K562 (cell line): ENCODE measurements at regions not wholly inside any gene's neighbourhood (a gene's known extent, or its start where the extent isn't known, plus 50 kb on each side); places are given as distances from the start of the nearest gene placed in this dataset.

ENCODE experiments used
- ATAC-seq: fragments of 200-7000 bp; cut with Tn5 transposase; 3 replicates; pipeline ENCODE4 v1.9.1; 2020; ENCODE audit warnings: moderate library complexity
- BruUV-seq: library from RNA; stranded (reverse); fragments of 400-500 nt; replicated peaks from 2 replicates; lab custom pipeline; 2021; lab: Mats Ljungman, UMichigan
- CTCF ChIA-PET: fragments of 300-600 bp; formaldehyde crosslinking; extraction: SDS; loops from one replicate; lab custom pipeline; 2021; ENCODE audit warnings: low intra/inter-chr PET ratio; lab: Yijun Ruan, JAX
- POLR2A ChIA-PET: fragments of 300-600, 350-650 bp; sonication (Branson Sonifier 250); formaldehyde crosslinking; extraction: SDS; loops from one replicate; lab custom pipeline; 2021; ENCODE audit warnings: antibody characterized with exemption, inconsistent platforms; lab: Yijun Ruan, JAX
- DNase-seq, 4 experiments: peaks; one replicate each; pipeline versions ENCODE4 v3.0.0 to v3.0.0-alpha.2; 2011 to 2018; ENCODE audit warnings: low spot score in 3 of 4, mixed read lengths in 3 of 4; ENCODE audit errors: extremely low read depth in 1 of 4
- FAIRE-seq: peaks from 2 replicates; lab custom pipeline; 2011; peaks lifted over from hg19 to GRCh38; lab: Jason Lieb, UNC
- H2AFZ ChIP-seq: 2 replicates; pipeline ENCODE4 v1.6.0; 2011; ENCODE audit warnings: low read depth, low read length, control low read depth, inconsistent platforms
- H3K27ac ChIP-seq: fragments of 200-600 bp; 3 replicates; pipeline ENCODE4 v1.8.0; 2011; ENCODE audit warnings: low read depth, mild to moderate bottlenecking, control low read depth, inconsistent platforms, low read length, moderate library complexity, mixed read lengths; ENCODE audit errors: extremely low read depth
- H3K27me3 ChIP-seq, 2 experiments: fragments of 300-600 bp in 1 of 2; 2 replicates in 1 of 2; 3 replicates in 1 of 2; pipeline versions ENCODE4 v1.6.0 to v1.8.0; 2011; ENCODE audit warnings: inconsistent platforms in 2 of 2, low read length in 2 of 2, mild to moderate bottlenecking in 1 of 2, mixed read lengths in 1 of 2, moderate library complexity in 1 of 2; ENCODE audit not compliant: control insufficient read depth in 2 of 2, insufficient read depth in 2 of 2
- H3K36me3 ChIP-seq: fragments of 300-600 bp; 3 replicates; pipeline ENCODE4 v1.8.0; 2011; ENCODE audit warnings: mild to moderate bottlenecking, low read length, inconsistent platforms; ENCODE audit not compliant: control insufficient read depth, insufficient read depth
- H3K4me1 ChIP-seq, 2 experiments: fragments of 200-600 bp in 1 of 2; replicated peaks in 1 of 2; 2 replicates in 1 of 2; 3 replicates in 1 of 2; pipeline versions ENCODE4 v1.5.1 to v1.8.0; 2011; ENCODE audit warnings: inconsistent platforms in 2 of 2, low read length in 2 of 2, mild to moderate bottlenecking in 1 of 2, mixed read lengths in 1 of 2, moderate library complexity in 1 of 2; ENCODE audit not compliant: control insufficient read depth in 2 of 2, insufficient read depth in 2 of 2
- H3K4me2 ChIP-seq: 2 replicates; pipeline ENCODE4 v1.6.1; 2011; ENCODE audit warnings: low read length, control low read depth, inconsistent platforms, mixed read lengths; ENCODE audit not compliant: insufficient read depth
- H3K4me3 ChIP-seq: fragments of 200-600 bp; sonication (generic), shearing (Covaris generic); 2 replicates; pipeline ENCODE4 v1.5.1; 2016; ENCODE audit warnings: control low read depth, inconsistent platforms
- H3K79me2 ChIP-seq: fragments of 200-600 bp; 3 replicates; pipeline ENCODE4 v1.8.0; 2011; ENCODE audit warnings: low read length, inconsistent platforms; ENCODE audit not compliant: control insufficient read depth, insufficient read depth
- H3K9ac ChIP-seq, 2 experiments: 2 replicates each; pipeline versions ENCODE4 v1.6.0 to v1.6.1; 2011; ENCODE audit warnings: low read depth in 2 of 2, low read length in 2 of 2, control low read depth in 1 of 2, inconsistent platforms in 1 of 2, mild to moderate bottlenecking in 1 of 2, mixed read lengths in 1 of 2; ENCODE audit not compliant: insufficient read depth in 1 of 2
- H3K9me1 ChIP-seq: one replicate; pipeline ENCODE4 v1.6.0; 2011; ENCODE audit warnings: inconsistent platforms, mild to moderate bottlenecking, low read length, moderate library complexity; ENCODE audit not compliant: control insufficient read depth, insufficient read depth
- H3K9me3 ChIP-seq: replicated peaks from 2 replicates; pipeline ENCODE4 v1.5.1; 2011; ENCODE audit warnings: low read depth, low read length, inconsistent platforms; ENCODE audit not compliant: control insufficient read depth, insufficient read depth
- H4K20me1 ChIP-seq: replicated peaks from 2 replicates; pipeline ENCODE4 v1.6.1; 2011; ENCODE audit warnings: low read length, inconsistent platforms, mixed read lengths; ENCODE audit not compliant: control insufficient read depth, insufficient read depth
- AFF4 ChIP-seq: sonication (generic); formaldehyde crosslinking; IDR thresholded peaks from 2 replicates; pipeline ENCODE4 v1.8.0; 2023; ENCODE audit warnings: mild to moderate bottlenecking, missing genetic modification reagents
- CHD1 ChIP-seq: fragments of 200-600 bp; sonication (generic); IDR thresholded peaks from one replicate; pipeline ENCODE4 v1.6.1; 2012; ENCODE audit warnings: mild to moderate bottlenecking, moderate library complexity, low read length, inconsistent platforms
- EHMT2 ChIP-seq: fragments of 450-650 bp; IDR thresholded peaks from 2 replicates; pipeline ENCODE4 v1.6.1; 2018; ENCODE audit warnings: antibody characterized with exemption
- GABPB1 ChIP-seq: sonication (generic); formaldehyde crosslinking; IDR thresholded peaks from 2 replicates; pipeline ENCODE4 v1.8.0; 2022; ENCODE audit warnings: mild to moderate bottlenecking, missing genetic modification reagents
- GATAD2B ChIP-seq: fragments of 450-650 bp; IDR thresholded peaks from 2 replicates; pipeline ENCODE4 v1.6.1; 2017; ENCODE audit warnings: mild to moderate bottlenecking, borderline replicate concordance
- KDM4B ChIP-seq, 2 experiments: fragments of 450-650 bp in 1 of 2; sonication (generic) in 1 of 2; IDR thresholded peaks; 2 replicates each; pipeline ENCODE4 v1.6.1; 2016 to 2017; ENCODE audit warnings: borderline replicate concordance in 2 of 2, antibody characterized with exemption in 1 of 2, low read depth in 1 of 2, mild to moderate bottlenecking in 1 of 2
- MEF2D ChIP-seq: conservative IDR thresholded peaks from 2 replicates; pipeline ENCODE4 v1.6.1; 2016; ENCODE audit warnings: low read depth, missing genetic modification characterization, missing compliant biosample characterization
- PYGO2 ChIP-seq: fragments of 450-650 bp; IDR thresholded peaks from 2 replicates; pipeline ENCODE4 v1.6.1; 2016; ENCODE audit warnings: mild to moderate bottlenecking, missing genetic modification characterization, moderate library complexity, missing compliant biosample characterization
- RFX1 ChIP-seq: fragments of 450-650 bp; IDR thresholded peaks from 2 replicates; pipeline ENCODE4 v1.6.1; 2016; ENCODE audit warnings: mild to moderate bottlenecking, moderate library complexity
- STAT5B ChIP-seq: fragments of 250-450 bp; sonication (Bioruptor Pico); IDR thresholded peaks from 2 replicates; pipeline ENCODE4 v1.8.0; 2021; ENCODE audit warnings: mild to moderate bottlenecking, inconsistent platforms
- TEAD1 ChIP-seq, 2 experiments: fragments of 450-650 bp in 1 of 2; sonication (generic) in 1 of 2; formaldehyde crosslinking; IDR thresholded peaks; 2 replicates each; pipeline versions ENCODE4 v1.4.0 to v1.8.0; 2020 to 2022; ENCODE audit warnings: mild to moderate bottlenecking in 2 of 2, missing genetic modification reagents in 1 of 2
- TEAD2 ChIP-seq: fragments of 450-650 bp; IDR thresholded peaks from 2 replicates; pipeline ENCODE4 v1.6.1; 2016; ENCODE audit warnings: missing genetic modification characterization, control low read depth, missing compliant biosample characterization
- U2AF1 ChIP-seq: fragments of 200-400 bp; formaldehyde crosslinking; optimal IDR thresholded peaks from 2 replicates; pipeline ENCODE3; 2017; ENCODE audit warnings: mild to moderate bottlenecking, low read depth, low read length, moderate library complexity
- WGBS: fragments of 100-300 bp; shearing (Covaris generic); methylation state at CpG from one replicate; pipeline ENCODE4 v1.1.6; 2016; ENCODE audit warnings: low coverage, mixed read lengths; ENCODE audit not compliant: insufficient coverage; ENCODE audit errors: missing lambda C conversion rate; 5-methylcytosine and 5-hydroxymethylcytosine counted together
- in situ Hi-C: fragments of 300-500 bp; cut with MboI; formaldehyde crosslinking; loops from 4 replicates; pipeline ENCODE4 v1.15.0; 2018; ENCODE audit warnings: inconsistent platforms, mixed read lengths
- intact Hi-C: fragments of 100-400 bp; cut with micrococcal nuclease; formaldehyde crosslinking; loops from 2 replicates; pipeline ENCODE4 v1.14.2; 2022

- H3K27ac ChIP-seq, result no peak overlapping the region
- BruUV-seq, result no TSS peak
- WGBS, result 0% methylated on average over 2 of the region's 2 CpGs
- in situ Hi-C loops, result no loop called here
- no peak overlapping the region for H2AFZ ChIP-seq
- H3K9ac ChIP-seq, result no peak overlapping the region
- FAIRE-seq, result no peak
- ChIA-PET POLR2A (no interaction called here), CTCF (no interaction called here)
- H3K4me2 ChIP-seq, result no peak overlapping the region
- H3K9me1 ChIP-seq, result no peaks in the 10 kb centered on the region
- no peaks in the 10 kb centered on the region for H3K36me3 ChIP-seq
- H3K4me3 ChIP-seq, result no peak overlapping the region
- TF ChIP-seq CHD1 (no peak), TEAD2 (tag) (no peak), MEF2D (tag) (no peak), GATAD2B (no peak), RFX1 (no peak), STAT5B (CRISPR knock-in tag) (no peak), EHMT2 (no peak), GABPB1 (CRISPR knock-in tag) (no peak)
- DNase-seq, result no peak
- intact Hi-C loops, result no loop called here
- ATAC-seq, result no peak
- H4K20me1 ChIP-seq, result no peaks in the 10 kb centered on the region
- H3K4me1 ChIP-seq, result no peaks in the 10 kb centered on the region
- no peaks in the 10 kb centered on the region for H3K27me3 ChIP-seq
- H3K9me3 ChIP-seq, result no peaks in the 10 kb centered on the region
- no peaks in the 10 kb centered on the region for H3K79me2 ChIP-seq
These were observed 1039.9 kb upstream of the FLRT2 start for GRCh38 chr14:84490081-84490480.

- ATAC-seq (no peak), DNase-seq (no peak), FAIRE-seq (no peak)
- Histone ChIP-seq H3K9me3 (no peaks in the 10 kb centered on the region), H3K79me2 (no peaks in the 10 kb centered on the region), H3K4me2 (no peak overlapping the region), H3K27me3 (no peaks in the 10 kb centered on the region), H3K9me1 (no peaks in the 10 kb centered on the region), H3K36me3 (no peaks in the 10 kb centered on the region), H3K9ac (no peak overlapping the region), H3K4me1 (no peaks in the 10 kb centered on the region), H2AFZ (no peak overlapping the region), H3K27ac (no peak overlapping the region), H4K20me1 (no peaks in the 10 kb centered on the region), H3K4me3 (no peak overlapping the region)
- in situ Hi-C loops, result no loop called here
- ChIA-PET POLR2A (no interaction called here), CTCF (no interaction called here)
- intact Hi-C loops, result no loop called here
- BruUV-seq, result no TSS peak
- TF ChIP-seq AFF4 (CRISPR knock-in tag) (no peak), U2AF1 (no peak), KDM4B (IDR thresholded peaks at IDR 0.05; ENCODE audit: borderline replicate concordance in 2 of 2, low read depth in 1 of 2) (no peak), PYGO2 (no peak), TEAD1 (CRISPR knock-in tag; IDR thresholded peaks at IDR 0.05) (no peak)
These were observed 1037.3 kb upstream of the FLRT2 start for GRCh38 chr14:84492685-84493084.
